SK-N-SH treated with all-trans-retinoic acid at 6 μM for 48 hours (cell line): ENCODE measurements at regions not wholly inside any gene's neighbourhood (a gene's known extent, or its start where the extent isn't known, plus 50 kb on each side); places are given as distances from the start of the nearest gene placed in this dataset.

ENCODE experiments used
- ARNTL ChIP-seq: fragments of 450-650 bp; formaldehyde crosslinking; IDR thresholded peaks from 2 replicates; pipeline ENCODE4 v1.5.0; 2020; ENCODE audit warnings: low read depth, mild to moderate bottlenecking, moderate library complexity, borderline replicate concordance
- CSDC2 ChIP-seq: fragments of 250-450 bp; sonication (Bioruptor Pico); IDR thresholded peaks from 2 replicates; pipeline ENCODE4 v1.5.0; 2020; ENCODE audit warnings: mild to moderate bottlenecking, moderate library complexity
- ESRRG ChIP-seq: fragments of 250-450 bp; sonication (Bioruptor Pico); IDR thresholded peaks from 2 replicates; pipeline ENCODE4 v1.6.1; 2021; ENCODE audit warnings: mild to moderate bottlenecking
- ISL1 ChIP-seq: fragments of 250-450 bp; sonication (Bioruptor Pico); IDR thresholded peaks from 2 replicates; pipeline ENCODE4 v2.1.2; 2022; ENCODE audit warnings: mild to moderate bottlenecking, moderate library complexity
- OSR1 ChIP-seq: fragments of 250-450 bp; sonication (Bioruptor Pico); IDR thresholded peaks from 2 replicates; pipeline ENCODE4 v1.8.0; 2022; ENCODE audit warnings: moderate library complexity, mild to moderate bottlenecking, inconsistent platforms
- PATZ1 ChIP-seq: fragments of 250-450 bp; sonication (Bioruptor Pico); IDR thresholded peaks from 2 replicates; pipeline ENCODE4 v1.8.0; 2020; ENCODE audit warnings: mild to moderate bottlenecking, moderate library complexity, borderline replicate concordance
- PPARA ChIP-seq: fragments of 250-450 bp; sonication (Bioruptor Pico); IDR thresholded peaks from 2 replicates; pipeline ENCODE4 v1.5.0; 2020; ENCODE audit warnings: mild to moderate bottlenecking, borderline replicate concordance
- ZFP3 ChIP-seq: fragments of 250-450 bp; sonication (Bioruptor Pico); IDR thresholded peaks from 2 replicates; pipeline ENCODE4 v1.5.0; 2020; ENCODE audit warnings: mild to moderate bottlenecking, moderate library complexity
- ZFP30 ChIP-seq: fragments of 450-650 bp; formaldehyde crosslinking; IDR thresholded peaks from 2 replicates; pipeline ENCODE4 v1.5.0; 2022; ENCODE audit warnings: mild to moderate bottlenecking, moderate library complexity
- ZNF565 ChIP-seq: fragments of 450-650 bp; formaldehyde crosslinking; conservative IDR thresholded peaks from 2 replicates; pipeline ENCODE4 v1.5.0; 2020; ENCODE audit warnings: low read depth, mild to moderate bottlenecking, moderate library complexity
- ZNF70 ChIP-seq: fragments of 450-650 bp; formaldehyde crosslinking; IDR thresholded peaks from 2 replicates; pipeline ENCODE4 v1.5.0; 2020; ENCODE audit warnings: mild to moderate bottlenecking, moderate library complexity

GRCh38 chr7:68707159-68707558, 891.1 kb upstream of the AUTS2 start:
- TF ChIP-seq ZFP30 = no peak
- TF ChIP-seq CSDC2 (CRISPR knock-in tag) = no peak
- no peak for TF ChIP-seq OSR1 (CRISPR knock-in tag)
- TF ChIP-seq ARNTL = no peak
- TF ChIP-seq ESRRG (CRISPR knock-in tag) = no peak
- no peak for TF ChIP-seq PPARA (CRISPR knock-in tag)
- no peak for TF ChIP-seq ZNF565 (CRISPR knock-in tag)
- TF ChIP-seq ZFP3 = no peak
- no peak for TF ChIP-seq ISL1 (CRISPR knock-in tag)
- no peak for TF ChIP-seq PATZ1
- TF ChIP-seq ZNF70 (CRISPR knock-in tag) = no peak
